Stomach (tissue), 8 donors: ENCODE measurements at regions not wholly inside any gene's neighbourhood (a gene's known extent, or its start where the extent isn't known, plus 50 kb on each side); places are given as distances from the start of the nearest gene placed in this dataset.

Source experiments
- DNase-seq, 2 donors: peaks; one replicate each; pipeline versions ENCODE4 v3.0.0 to v3.0.0-alpha.2; 2013 to 2019
- H3K27ac ChIP-seq, 5 donors: fragments of 200-600 bp in 4 of 5; sonication (generic) in 4 of 5; one replicate each; pipeline ENCODE4 v1.5.1; 2013 to 2019; ENCODE audit warnings: mild to moderate bottlenecking in 1 of 5, moderate library complexity in 1 of 5
- H3K27me3 ChIP-seq, 3 donors: fragments of 200-600 bp; sonication (generic); one replicate each; pipeline ENCODE4 v1.5.1; 2017 to 2019; ENCODE audit warnings: mixed run types in 1 of 3
- H3K36me3 ChIP-seq, 4 donors: fragments of 200-600 bp; sonication (generic); 1 replicate in 3 of 4; 2 replicates in 1 of 4; pipeline ENCODE4 v1.5.1; 2016 to 2019
- H3K4me1 ChIP-seq, 4 donors: fragments of 200-600 bp; sonication (generic); one replicate each; pipeline ENCODE4 v1.5.1; 2016 to 2019
- H3K4me3 ChIP-seq, 4 donors: fragments of 200-600 bp; sonication (generic) in 3 of 4; one replicate each; pipeline ENCODE4 v1.5.1; 2016 to 2019; ENCODE audit warnings: mild to moderate bottlenecking in 1 of 4
- H3K9me3 ChIP-seq, 4 donors: fragments of 200-600 bp; sonication (generic); one replicate each; pipeline ENCODE4 v1.5.1; 2016 to 2019
- EP300 ChIP-seq: sonication (generic); formaldehyde crosslinking; IDR thresholded peaks from one replicate; pipeline ENCODE4 v1.6.1; 2017; ENCODE audit warnings: antibody characterized with exemption
- POLR2A ChIP-seq, 4 donors: fragments of 450-650 bp; IDR thresholded peaks; one replicate each; pipeline ENCODE4 v1.6.1; 2016; ENCODE audit warnings: antibody characterized with exemption in 4 of 4, control low read depth in 2 of 4, mild to moderate bottlenecking in 1 of 4, moderate library complexity in 1 of 4
- POLR2AphosphoS5 ChIP-seq, 3 donors: sonication (generic); formaldehyde crosslinking; IDR thresholded peaks; one replicate each; pipeline ENCODE4 v1.6.1; 2016; ENCODE audit warnings: antibody characterized with exemption in 3 of 3
- WGBS, 5 donors: extraction: QIAGEN DNeasy Blood & Tissue Kit in 3 of 5; methylation state at CpG; one replicate each; pipeline versions ENCODE4 v1.1.5 to v1.1.7; 2013 to 2018; 5-methylcytosine and 5-hydroxymethylcytosine counted together
- intact Hi-C: fragments of 100-400 bp; cut with DNase I; formaldehyde crosslinking; loops from one replicate; pipeline ENCODE4 v1.15.1; 2023; ENCODE audit warnings: low total_unique reads
- TF ChIP-seq, protein P1 (sequence below), 7 experiments: fragments of 450-650 bp in 4 of 7; fragments of 200-600 bp in 3 of 7; sonication (generic) in 3 of 7; IDR thresholded peaks; one replicate each; pipeline ENCODE4 v1.5.1; 2016 to 2019; ENCODE audit warnings: antibody characterized with exemption in 7 of 7, control low read depth in 2 of 7, mild to moderate bottlenecking in 1 of 7
- donor health status: healthy with polysubstance abuse.
- donor health status: Bipolar disorder and iron deficiency.
- donor health status: healthy.

DNA sequence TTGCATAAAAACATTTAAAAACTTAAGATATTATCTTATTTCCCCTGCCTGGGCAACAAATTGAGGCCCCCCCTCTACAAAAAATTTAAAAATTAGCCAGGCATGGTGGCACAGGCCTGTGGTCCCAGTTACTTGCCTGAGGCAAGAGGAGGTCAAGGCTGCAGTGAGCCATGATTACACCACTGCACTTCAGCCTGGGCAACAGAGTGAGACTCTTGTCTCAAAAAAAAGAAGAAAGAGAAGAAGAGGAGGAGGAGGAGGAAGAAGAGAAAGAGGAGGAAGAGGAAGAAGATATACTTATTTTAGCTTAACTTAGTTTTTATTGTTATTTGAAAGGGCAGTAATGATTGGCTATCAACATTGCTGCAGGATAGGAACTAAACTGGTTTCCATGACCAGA lies 73.8 kb upstream of the IPO9 start:
- TF ChIP-seq EP300 = no peak
- TF ChIP-seq POLR2A (IDR thresholded peaks at IDR 0.05) = no peak
- TF ChIP-seq, protein P1, sequence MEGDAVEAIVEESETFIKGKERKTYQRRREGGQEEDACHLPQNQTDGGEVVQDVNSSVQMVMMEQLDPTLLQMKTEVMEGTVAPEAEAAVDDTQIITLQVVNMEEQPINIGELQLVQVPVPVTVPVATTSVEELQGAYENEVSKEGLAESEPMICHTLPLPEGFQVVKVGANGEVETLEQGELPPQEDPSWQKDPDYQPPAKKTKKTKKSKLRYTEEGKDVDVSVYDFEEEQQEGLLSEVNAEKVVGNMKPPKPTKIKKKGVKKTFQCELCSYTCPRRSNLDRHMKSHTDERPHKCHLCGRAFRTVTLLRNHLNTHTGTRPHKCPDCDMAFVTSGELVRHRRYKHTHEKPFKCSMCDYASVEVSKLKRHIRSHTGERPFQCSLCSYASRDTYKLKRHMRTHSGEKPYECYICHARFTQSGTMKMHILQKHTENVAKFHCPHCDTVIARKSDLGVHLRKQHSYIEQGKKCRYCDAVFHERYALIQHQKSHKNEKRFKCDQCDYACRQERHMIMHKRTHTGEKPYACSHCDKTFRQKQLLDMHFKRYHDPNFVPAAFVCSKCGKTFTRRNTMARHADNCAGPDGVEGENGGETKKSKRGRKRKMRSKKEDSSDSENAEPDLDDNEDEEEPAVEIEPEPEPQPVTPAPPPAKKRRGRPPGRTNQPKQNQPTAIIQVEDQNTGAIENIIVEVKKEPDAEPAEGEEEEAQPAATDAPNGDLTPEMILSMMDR (IDR thresholded peaks at IDR 0.05) = no peak
- no peak for TF ChIP-seq POLR2AphosphoS5 (IDR thresholded peaks at IDR 0.05)
- no peak overlapping the region for H3K27ac ChIP-seq
- intact Hi-C loops = no loop called here
- H3K9me3 ChIP-seq = no peaks in the 10 kb centered on the region
- no peak for DNase-seq
- no peaks in the 10 kb centered on the region for H3K27me3 ChIP-seq
- H3K4me1 ChIP-seq = peaks cover 0 to 12% (median 2%) of the 10 kb centered on the region in 4 donors
- no peak overlapping the region for H3K4me3 ChIP-seq
- H3K36me3 ChIP-seq = no peaks in the 10 kb centered on the region

DNA sequence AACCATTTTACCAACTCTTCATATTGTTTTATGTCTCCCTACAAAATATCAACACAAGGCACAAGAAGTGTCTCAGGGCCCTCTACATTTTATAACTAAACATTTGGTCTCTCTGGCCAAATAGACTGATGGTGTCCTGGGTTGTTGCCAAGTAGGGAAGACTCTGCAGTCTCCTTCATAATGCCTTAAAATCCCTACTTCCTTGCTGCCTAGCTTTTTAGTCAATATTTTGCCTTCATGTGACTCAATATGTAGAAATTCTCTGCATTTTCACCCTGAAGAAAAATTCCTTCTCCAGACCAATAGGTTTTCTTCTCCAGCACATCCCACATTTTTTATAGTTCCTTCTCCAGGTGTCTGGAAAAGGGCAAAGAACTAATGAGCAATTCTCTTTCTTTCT lies 72.6 kb upstream of the IPO9 start:
- Histone ChIP-seq H3K36me3 (no peaks in the 10 kb centered on the region), H3K9me3 (no peaks in the 10 kb centered on the region), H3K4me1 (peaks cover 0 to 8% (median 1%) of the 10 kb centered on the region in 4 donors), H3K27ac (peak overlapping the region in 1 of 5 donors; percentile 24), H3K27me3 (no peaks in the 10 kb centered on the region), H3K4me3 (no peak overlapping the region)
- no peak for TF ChIP-seq POLR2A (IDR thresholded peaks at IDR 0.05)
- TF ChIP-seq EP300 = no peak
- no peak for TF ChIP-seq POLR2AphosphoS5 (IDR thresholded peaks at IDR 0.05)
- TF ChIP-seq, protein P1 (IDR thresholded peaks at IDR 0.05) = no peak
- intact Hi-C loops = no loop called here
- no peak for DNase-seq

DNA sequence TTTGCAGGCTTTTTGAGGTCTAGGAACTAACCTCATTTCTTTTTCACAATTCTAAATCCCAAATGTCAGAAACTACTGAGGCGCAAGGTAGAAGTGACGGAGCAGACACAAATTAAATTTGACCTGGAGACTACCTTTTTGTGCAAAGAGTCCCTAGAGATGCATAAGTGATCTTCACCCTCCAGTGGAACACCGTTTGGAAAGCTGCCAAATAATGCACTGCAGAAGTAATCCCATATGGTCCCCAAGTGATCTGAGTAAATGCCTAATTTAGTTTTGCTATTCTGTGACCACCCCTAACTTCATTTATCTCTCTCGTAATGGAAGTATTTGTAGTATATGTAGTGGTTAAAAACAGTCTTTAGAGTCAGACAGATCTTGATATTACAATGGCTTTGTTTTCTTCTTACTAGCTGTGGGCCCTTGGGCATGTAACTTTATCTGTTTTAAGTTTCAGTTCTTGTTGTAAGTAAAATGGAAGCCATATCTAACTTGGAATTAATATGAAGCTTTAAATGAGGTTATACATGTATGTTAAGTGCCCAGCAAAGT lies 70.4 kb upstream of the IPO9 start:
- DNase-seq = no peak
- Histone ChIP-seq H3K27me3 (no peaks in the 10 kb centered on the region), H3K36me3 (no peaks in the 10 kb centered on the region), H3K4me3 (no peak overlapping the region), H3K9me3 (no peaks in the 10 kb centered on the region), H3K27ac (no peak overlapping the region), H3K4me1 (peaks cover 0 to 11% (median 4%) of the 10 kb centered on the region in 4 donors)
- intact Hi-C loops = no loop called here
- 82 to 87% (median 85%) methylated on average over 4 of the region's 4 CpGs for WGBS, 5 donors
- TF ChIP-seq, protein P1 (IDR thresholded peaks at IDR 0.05) = no peak
- TF ChIP-seq POLR2A (IDR thresholded peaks at IDR 0.05) = no peak
- TF ChIP-seq EP300 = no peak
- TF ChIP-seq POLR2AphosphoS5 (IDR thresholded peaks at IDR 0.05) = no peak

DNA sequence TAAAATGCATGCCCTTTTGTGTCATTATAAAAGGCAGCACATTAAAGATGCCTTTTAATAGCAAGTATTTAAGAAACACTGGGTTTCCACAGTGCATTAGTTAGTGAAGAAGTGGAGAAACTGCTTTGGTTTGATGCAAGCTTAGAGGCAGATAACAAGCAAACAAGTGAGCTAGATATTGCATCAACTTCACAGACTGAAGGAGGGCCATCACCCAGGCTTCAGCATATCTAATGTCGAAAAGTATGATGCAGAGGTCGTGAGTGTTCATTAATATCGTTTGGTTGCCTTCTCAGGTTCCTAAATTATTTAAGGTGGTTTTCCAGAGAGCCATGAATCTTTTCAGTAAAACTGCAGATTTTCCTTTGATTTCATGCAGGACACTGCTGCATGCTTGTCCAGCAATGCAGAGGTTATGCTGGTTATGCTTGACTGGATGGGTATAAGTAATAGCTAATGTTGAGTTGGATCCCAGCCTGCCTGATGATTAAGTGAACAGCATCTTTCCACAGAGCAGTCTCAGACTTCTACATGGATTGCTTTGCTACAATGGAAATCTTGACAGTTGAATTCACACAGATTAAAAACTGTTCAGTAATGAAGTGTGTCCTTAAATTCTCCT lies 69.7 kb upstream of the IPO9 start:
- TF ChIP-seq POLR2AphosphoS5 (IDR thresholded peaks at IDR 0.05) = no peak
- TF ChIP-seq EP300 = no peak
- TF ChIP-seq POLR2A (IDR thresholded peaks at IDR 0.05) = no peak
- TF ChIP-seq, protein P1 (IDR thresholded peaks at IDR 0.05) = no peak
- H3K9me3 ChIP-seq = no peaks in the 10 kb centered on the region
- WGBS, 5 donors = 64 to 79% (median 73%) methylated on average over 3 of the region's 3 CpGs
- peaks cover 0 to 11% (median 4%) of the 10 kb centered on the region in 4 donors for H3K4me1 ChIP-seq
- intact Hi-C loops = no loop called here
- no peak overlapping the region for H3K27ac ChIP-seq
- no peaks in the 10 kb centered on the region for H3K36me3 ChIP-seq
- no peak overlapping the region for H3K4me3 ChIP-seq
- DNase-seq = no peak
- no peaks in the 10 kb centered on the region for H3K27me3 ChIP-seq
